B cell (primary cell): ENCODE measurements at regions not wholly inside any gene's neighbourhood (a gene's known extent, or its start where the extent isn't known, plus 50 kb on each side); places are given as distances from the start of the nearest gene placed in this dataset.

Source experiments
- ATAC-seq: fragments of 200-7000 bp; cut with Tn5 transposase; one replicate; pipeline ENCODE4 v1.10.0; 2021; ENCODE audit warnings: low read depth, mild to moderate bottlenecking, moderate number of reproducible peaks, moderate library complexity
- CTCF ChIA-PET: fragments of 350-600 bp; sonication (Branson Sonifier 250); formaldehyde crosslinking; loops from one replicate; lab custom pipeline; 2021; ENCODE audit warnings: antibody characterized with exemption, inconsistent platforms; lab: Charles Lee
- POLR2A ChIA-PET: fragments of 350-600 bp; sonication (Branson Sonifier 250); formaldehyde crosslinking; loops from one replicate; lab custom pipeline; 2021; ENCODE audit warnings: antibody characterized with exemption; lab: Charles Lee
- DNase-seq: peaks from one replicate; pipeline ENCODE4 v3.0.0; 2013
- H2AFZ ChIP-seq: 2 replicates; pipeline ENCODE4 v1.6.1; 2012; ENCODE audit warnings: mild to moderate bottlenecking, low read depth, low read length; ENCODE audit not compliant: insufficient read depth, poor library complexity, severe bottlenecking
- H3K27ac ChIP-seq, 2 donors: 1 replicate in 1 of 2; 2 replicates in 1 of 2; pipeline ENCODE4 v1.5.1; 2012 to 2013; ENCODE audit warnings: low read length in 2 of 2, mild to moderate bottlenecking in 2 of 2, moderate library complexity in 1 of 2
- H3K27me3 ChIP-seq, 4 experiments: fragments of 200-600 bp in 1 of 4; sonication (generic) in 1 of 4; replicated peaks in 1 of 4; 1 replicate in 2 of 4; 2 replicates in 2 of 4; pipeline versions ENCODE4 v1.6.1 to v1.7.0; 2013 to 2016; ENCODE audit warnings: low read length in 3 of 4, mild to moderate bottlenecking in 2 of 4, mixed read lengths in 1 of 4, moderate library complexity in 1 of 4; ENCODE audit not compliant: insufficient read depth in 4 of 4, control insufficient read depth in 3 of 4; ENCODE audit errors: control extremely low read depth in 1 of 4
- H3K36me3 ChIP-seq, 2 experiments: replicated peaks in 1 of 2; 1 replicate in 1 of 2; 2 replicates in 1 of 2; pipeline versions ENCODE4 v1.6.1 to v1.7.1; 2013; ENCODE audit warnings: low read length in 1 of 2; ENCODE audit not compliant: insufficient read depth in 2 of 2, control insufficient read depth in 1 of 2; ENCODE audit errors: control extremely low read depth in 1 of 2, extremely low read depth in 1 of 2
- H3K4me1 ChIP-seq, 2 donors: fragments of 200-600 bp in 1 of 2; sonication (generic) in 1 of 2; 1 replicate in 1 of 2; 2 replicates in 1 of 2; pipeline versions ENCODE4 v1.5.1 to v1.6.1; 2013 to 2017; ENCODE audit warnings: low read length in 2 of 2; ENCODE audit not compliant: control insufficient read depth in 2 of 2, insufficient read depth in 2 of 2
- H3K4me2 ChIP-seq: replicated peaks from 2 replicates; pipeline ENCODE3; 2012; ENCODE audit warnings: mild to moderate bottlenecking, low read depth, low read length; ENCODE audit not compliant: poor library complexity, severe bottlenecking
- H3K4me3 ChIP-seq, 5 experiments: fragments of 200-600 bp in 1 of 5; sonication (generic) in 1 of 5; 1 replicate in 3 of 5; 2 replicates in 2 of 5; pipeline versions ENCODE4 v1.5.1 to v1.7.0; 2011 to 2016; ENCODE audit warnings: low read length in 4 of 5, mild to moderate bottlenecking in 4 of 5, low read depth in 2 of 5, control low read depth in 1 of 5, moderate library complexity in 1 of 5; ENCODE audit not compliant: insufficient read depth in 1 of 5; ENCODE audit errors: control extremely low read depth in 1 of 5, extremely low read depth in 1 of 5
- H3K79me2 ChIP-seq: fragments of 200-600 bp; sonication (generic); one replicate; pipeline ENCODE4 v1.6.0; 2016; ENCODE audit warnings: low read length; ENCODE audit not compliant: control insufficient read depth, insufficient read depth
- H3K9ac ChIP-seq: fragments of 200-600 bp; sonication (generic); 2 replicates; pipeline ENCODE4 v1.6.1; 2017; ENCODE audit warnings: mild to moderate bottlenecking, low read length, moderate library complexity
- H3K9me3 ChIP-seq, 3 donors: one replicate each; pipeline versions ENCODE4 v1.6.1 to v1.7.1; 2013; ENCODE audit warnings: low read length in 2 of 3; ENCODE audit not compliant: control insufficient read depth in 2 of 3, insufficient read depth in 1 of 3; ENCODE audit errors: control extremely low read depth in 1 of 3
- H4K20me1 ChIP-seq: 2 replicates; pipeline ENCODE4 v1.6.0; 2012; ENCODE audit warnings: mild to moderate bottlenecking, low read length; ENCODE audit not compliant: insufficient read depth, control insufficient read depth, poor library complexity, severe bottlenecking
- H3K27ac Mint-ChIP-seq: one replicate; pipeline ENCODE4 v1.8.0; 2021; ENCODE audit warnings: mixed read lengths
- H3K27me3 Mint-ChIP-seq: one replicate; pipeline ENCODE4 v1.8.0; 2021; ENCODE audit warnings: mixed read lengths
- H3K4me1 Mint-ChIP-seq: one replicate; pipeline ENCODE4 v1.8.0; 2021; ENCODE audit warnings: mixed read lengths
- H3K4me3 Mint-ChIP-seq: one replicate; pipeline ENCODE4 v1.8.0; 2021; ENCODE audit warnings: mixed read lengths
- H3K9me3 Mint-ChIP-seq: one replicate; pipeline ENCODE4 v1.8.0; 2022; ENCODE audit warnings: mixed read lengths; ENCODE audit not compliant: insufficient read depth
- CTCF ChIP-seq: fragments of 200-600 bp; IDR thresholded peaks from one replicate; pipeline ENCODE4 v1.8.0; 2022; ENCODE audit warnings: antibody characterized with exemption, mild to moderate bottlenecking
- EZH2 ChIP-seq: IDR thresholded peaks from 2 replicates; pipeline ENCODE4 v1.6.1; 2012; ENCODE audit warnings: borderline replicate concordance, low read depth, mild to moderate bottlenecking, moderate library complexity, low read length; ENCODE audit not compliant: insufficient read depth, poor library complexity, severe bottlenecking
- WGBS: methylation state at CpG from one replicate; pipeline ENCODE4 v1.1.5; 2013; ENCODE audit warnings: missing lambda C conversion rate; ENCODE audit not compliant: insufficient coverage; 5-methylcytosine and 5-hydroxymethylcytosine counted together
- intact Hi-C: fragments of 100-400 bp; cut with micrococcal nuclease; formaldehyde crosslinking; loops from one replicate; pipeline ENCODE4 v1.10.0; 2022

DNA sequence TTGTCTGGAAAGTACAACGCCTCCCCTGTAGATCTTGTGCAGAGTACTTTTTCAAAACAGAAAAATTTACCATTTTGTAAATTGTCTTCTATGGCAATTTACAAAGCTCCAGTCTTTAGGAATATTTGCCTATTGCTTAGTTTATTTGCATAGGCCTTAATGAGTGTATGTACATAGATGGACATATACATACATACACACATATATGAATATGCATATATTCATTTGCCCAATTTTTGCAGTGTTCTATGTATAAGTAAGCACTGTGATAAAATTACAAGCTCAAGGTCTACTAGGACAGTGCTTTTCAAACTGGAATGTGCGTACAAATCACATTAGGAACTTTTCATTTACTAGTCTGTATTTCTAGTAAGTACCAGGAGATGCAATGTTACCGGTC is 301.3 kb upstream of the SMARCA2 start:
- DNase-seq (no peak), ATAC-seq (no peak)
- ChIA-PET POLR2A (no interaction called here), CTCF (no interaction called here)
- intact Hi-C loops = no loop called here
- TF ChIP-seq CTCF = no peak
- TF ChIP-seq EZH2 = no peak
- H2AFZ ChIP-seq = no peak overlapping the region
- no CpG with 5 or more reads among the region's 3 CpGs for WGBS
- H3K9me3 ChIP-seq = no peaks in the 10 kb centered on the region
- H3K27me3 ChIP-seq = no peaks in the 10 kb centered on the region
- H3K27ac Mint-ChIP-seq = no peak overlapping the region
- H3K4me1 Mint-ChIP-seq = no peaks in the 10 kb centered on the region
- H3K79me2 ChIP-seq = no peaks in the 10 kb centered on the region
- H3K27me3 Mint-ChIP-seq = peaks cover 19% of the 10 kb centered on the region
- H3K9me3 Mint-ChIP-seq = peaks cover 5% of the 10 kb centered on the region
- no peak overlapping the region for H3K4me3 Mint-ChIP-seq
- no peaks in the 10 kb centered on the region for H4K20me1 ChIP-seq
- H3K27ac ChIP-seq = no peak overlapping the region
- H3K4me1 ChIP-seq = no peaks in the 10 kb centered on the region
- no peak overlapping the region for H3K4me2 ChIP-seq
- H3K4me3 ChIP-seq = no peak overlapping the region
- H3K9ac ChIP-seq = no peak overlapping the region
- no peaks in the 10 kb centered on the region for H3K36me3 ChIP-seq

- intact Hi-C loops = no loop called here
- H3K4me1 ChIP-seq = no peaks in the 10 kb centered on the region
- H3K4me2 ChIP-seq = no peak overlapping the region
- H3K27me3 ChIP-seq = no peaks in the 10 kb centered on the region
- Mint-ChIP-seq H3K4me1 (no peaks in the 10 kb centered on the region), H3K27ac (no peak overlapping the region), H3K9me3 (peaks cover 6% of the 10 kb centered on the region), H3K4me3 (no peak overlapping the region), H3K27me3 (peaks cover 18% of the 10 kb centered on the region)
- H3K27ac ChIP-seq = no peak overlapping the region
- ATAC-seq (no peak), DNase-seq (no peak)
- ChIA-PET CTCF (interaction anchor here (2.4 kb wide), 1 partner anchor 8 kb away, joined by 7 read pairs; no protein-coding TSS in a partner anchor), POLR2A (no interaction called here)
- TF ChIP-seq CTCF = no peak
- no peak for TF ChIP-seq EZH2
- no peaks in the 10 kb centered on the region for H3K79me2 ChIP-seq
- H3K4me3 ChIP-seq = no peak overlapping the region
- H3K9ac ChIP-seq = no peak overlapping the region
- WGBS = 88% methylated on average over 1 of the region's 2 CpGs
- no peaks in the 10 kb centered on the region for H3K36me3 ChIP-seq
- no peaks in the 10 kb centered on the region for H4K20me1 ChIP-seq
- no peaks in the 10 kb centered on the region for H3K9me3 ChIP-seq
- no peak overlapping the region for H2AFZ ChIP-seq
Observed at GRCh38 chr9:1717882-1718281, 297.3 kb upstream of the SMARCA2 start.
